Endothelial cell of umbilical vein (primary cell): ENCODE measurements at regions not wholly inside any gene's neighbourhood (a gene's known extent, or its start where the extent isn't known, plus 50 kb on each side); places are given as distances from the start of the nearest gene placed in this dataset.

Experiments
- BruUV-seq: library from RNA; stranded (reverse); fragments of 400-500 nt; replicated peaks from 2 replicates; lab custom pipeline; 2021; lab: Mats Ljungman, UMichigan
- CTCF ChIA-PET: fragments of 300-600, 350-600 bp; sonication (Branson Sonifier 250); formaldehyde crosslinking; loops from one replicate; lab custom pipeline; 2021; ENCODE audit warnings: antibody characterized with exemption, inconsistent platforms; lab: Charles Lee
- POLR2A ChIA-PET: fragments of 300-600, 350-600 bp; sonication (Branson Sonifier 250); formaldehyde crosslinking; loops from one replicate; lab custom pipeline; 2021; ENCODE audit warnings: antibody characterized with exemption, inconsistent platforms; lab: Charles Lee
- DNase-seq: peaks from one replicate; pipeline ENCODE4 v3.0.0-alpha.2; 2011; ENCODE audit warnings: low read depth, low spot score
- FAIRE-seq: peaks from 2 replicates; lab custom pipeline; 2011; peaks lifted over from hg19 to GRCh38; lab: Jason Lieb, UNC
- H2AFZ ChIP-seq: 2 replicates; pipeline ENCODE4 v1.6.0; 2012; ENCODE audit warnings: low read depth, low read length, control low read depth, inconsistent platforms
- H3K27ac ChIP-seq: 2 replicates; pipeline ENCODE4 v1.5.1; 2011; ENCODE audit warnings: low read depth, mild to moderate bottlenecking, control low read depth, low read length, moderate library complexity; ENCODE audit not compliant: insufficient read depth
- H3K27me3 ChIP-seq, 2 experiments: 2 replicates each; pipeline versions ENCODE4 v1.6.0 to v1.6.1; 2011; ENCODE audit warnings: low read length in 2 of 2, mixed read lengths in 1 of 2; ENCODE audit not compliant: control insufficient read depth in 2 of 2, insufficient read depth in 2 of 2
- H3K36me3 ChIP-seq, 2 experiments: 2 replicates in 1 of 2; 3 replicates in 1 of 2; pipeline ENCODE4 v1.5.1; 2011; ENCODE audit warnings: low read length in 2 of 2, mild to moderate bottlenecking in 1 of 2, moderate library complexity in 1 of 2; ENCODE audit not compliant: control insufficient read depth in 2 of 2, insufficient read depth in 2 of 2; ENCODE audit errors: extremely low read depth in 1 of 2
- H3K4me1 ChIP-seq: 3 replicates; pipeline ENCODE4 v1.5.1; 2011; ENCODE audit warnings: mild to moderate bottlenecking, low read length; ENCODE audit not compliant: control insufficient read depth, insufficient read depth; ENCODE audit errors: extremely low read depth
- H3K4me2 ChIP-seq: 2 replicates; pipeline ENCODE4 v1.6.1; 2011; ENCODE audit warnings: low read length, control low read depth, mixed read lengths; ENCODE audit not compliant: insufficient read depth
- H3K4me3 ChIP-seq, 3 experiments: fragments of 200-600 bp in 1 of 3; sonication (generic), shearing (Covaris generic) in 1 of 3; replicated peaks in 1 of 3; 2 replicates each; pipeline ENCODE4 v1.5.1; 2011 to 2016; ENCODE audit warnings: control low read depth in 3 of 3, low read length in 3 of 3, mild to moderate bottlenecking in 2 of 3, inconsistent platforms in 1 of 3, low read depth in 1 of 3, moderate library complexity in 1 of 3; ENCODE audit not compliant: insufficient read depth in 1 of 3
- H3K79me2 ChIP-seq: 2 replicates; pipeline ENCODE4 v1.6.0; 2012; ENCODE audit warnings: low read length, inconsistent platforms; ENCODE audit not compliant: control insufficient read depth, insufficient read depth
- H3K9ac ChIP-seq: replicated peaks from 2 replicates; pipeline ENCODE3; 2011; ENCODE audit warnings: low read length, control low read depth; ENCODE audit not compliant: insufficient read depth; ENCODE audit errors: extremely low read depth
- H3K9me1 ChIP-seq: replicated peaks from 3 replicates; pipeline ENCODE4 v1.6.0; 2011; ENCODE audit warnings: mild to moderate bottlenecking, low read length; ENCODE audit not compliant: control insufficient read depth, insufficient read depth; ENCODE audit errors: extremely low read depth
- H3K9me3 ChIP-seq: replicated peaks from 2 replicates; pipeline ENCODE4 v1.5.1; 2012; ENCODE audit warnings: low read length, inconsistent platforms; ENCODE audit not compliant: control insufficient read depth, insufficient read depth
- H4K20me1 ChIP-seq: replicated peaks from 2 replicates; pipeline ENCODE3; 2011; ENCODE audit warnings: mild to moderate bottlenecking, low read length; ENCODE audit not compliant: control insufficient read depth, insufficient read depth; ENCODE audit errors: extremely low read depth
- CTCF ChIP-seq, 2 donors: IDR thresholded peaks; 1 replicate in 1 of 2; 2 replicates in 1 of 2; pipeline ENCODE4 v1.5.1; 2011; ENCODE audit warnings: low read length in 2 of 2, mild to moderate bottlenecking in 2 of 2, moderate library complexity in 2 of 2, control low read depth in 1 of 2, inconsistent platforms in 1 of 2, low read depth in 1 of 2; ENCODE audit not compliant: insufficient read depth in 1 of 2; ENCODE audit errors: extremely low read depth in 1 of 2
- EZH2 ChIP-seq: IDR thresholded peaks from 2 replicates; pipeline ENCODE4 v1.6.1; 2012; ENCODE audit warnings: borderline replicate concordance, low read depth, mild to moderate bottlenecking, moderate library complexity, low read length, inconsistent platforms; ENCODE audit not compliant: severe bottlenecking
- FOS ChIP-seq: IDR thresholded peaks from 2 replicates; pipeline ENCODE4 v1.6.1; 2011; ENCODE audit warnings: mild to moderate bottlenecking, low read length, moderate library complexity, borderline replicate concordance; ENCODE audit not compliant: insufficient read depth
- GATA2 ChIP-seq: IDR thresholded peaks from 2 replicates; pipeline ENCODE4 v1.7.0; 2011; ENCODE audit warnings: low read depth, mild to moderate bottlenecking, moderate library complexity, mixed read lengths, low read length; ENCODE audit not compliant: insufficient read length, insufficient read depth
- JUN ChIP-seq: IDR thresholded peaks from 2 replicates; pipeline ENCODE4 v1.6.1; 2011; ENCODE audit warnings: borderline replicate concordance, low read depth; ENCODE audit not compliant: insufficient read length, insufficient read depth
- MAX ChIP-seq: IDR thresholded peaks from 2 replicates; pipeline ENCODE4 v1.6.1; 2011; ENCODE audit not compliant: insufficient read depth, insufficient read length
- MYC ChIP-seq: IDR thresholded peaks from one replicate; pipeline ENCODE4 v1.6.1; 2011; ENCODE audit warnings: mild to moderate bottlenecking, low read depth, low read length
- POLR2A ChIP-seq: IDR thresholded peaks from 2 replicates; pipeline ENCODE4 v1.6.1; 2012; ENCODE audit warnings: low read depth, mild to moderate bottlenecking, control low read depth, low read length
- POLR2AphosphoS5 ChIP-seq: IDR thresholded peaks from 2 replicates; pipeline ENCODE4 v1.6.1; 2012; ENCODE audit warnings: low read depth, mild to moderate bottlenecking, control low read depth, low read length, moderate library complexity; ENCODE audit not compliant: insufficient read depth
- dilution Hi-C: fragments of 300-500 bp; cut with MboI; formaldehyde crosslinking; loops from one replicate; pipeline ENCODE4 v1.15.0; 2019; ENCODE audit warnings: low sequenced_read_pairs; ENCODE audit not compliant: extremely low pct_ligation_motif_present
- intact Hi-C: fragments of 100-400 bp; cut with micrococcal nuclease; formaldehyde crosslinking; loops from one replicate; pipeline ENCODE4 v1.10.0; 2022

GRCh38 chr2:220941683-220942082, 630.4 kb downstream of the EPHA4 start:
- Histone ChIP-seq H3K9me3 (no peaks in the 10 kb centered on the region), H3K27me3 (no peaks in the 10 kb centered on the region), H3K36me3 (no peaks in the 10 kb centered on the region), H3K4me1 (no peaks in the 10 kb centered on the region), H3K9ac (no peak overlapping the region), H3K79me2 (no peaks in the 10 kb centered on the region), H3K9me1 (no peaks in the 10 kb centered on the region), H3K4me2 (no peak overlapping the region), H2AFZ (no peak overlapping the region), H3K4me3 (no peak overlapping the region), H4K20me1 (no peaks in the 10 kb centered on the region), H3K27ac (no peak overlapping the region)
- dilution Hi-C loops = no loop called here
- no peak for TF ChIP-seq MYC
- TF ChIP-seq EZH2 = no peak
- TF ChIP-seq POLR2A = no peak
- no peak for TF ChIP-seq FOS
- TF ChIP-seq JUN = no peak
- no peak for TF ChIP-seq MAX
- no peak for TF ChIP-seq CTCF (IDR thresholded peaks at IDR 0.05; ENCODE audit: extremely low read depth in 1 of 2, insufficient read depth in 1 of 2, low read depth in 1 of 2, low read length in 2 of 2)
- TF ChIP-seq GATA2 = no peak
- no peak for TF ChIP-seq POLR2AphosphoS5
- DNase-seq = no peak
- BruUV-seq = no TSS peak
- intact Hi-C loops = no loop called here
- POLR2A ChIA-PET = no interaction called here
- no peak for FAIRE-seq
- CTCF ChIA-PET = interaction anchor here (2.0 kb wide), 1 partner anchor 9 kb away, joined by 8 read pairs; no protein-coding TSS in a partner anchor
